Body of pancreas (tissue), 4 donors: ENCODE measurements at regions not wholly inside any gene's neighbourhood (a gene's known extent, or its start where the extent isn't known, plus 50 kb on each side); places are given as distances from the start of the nearest gene placed in this dataset.

Experiments
- ATAC-seq: fragments of 150-250 bp; one replicate; pipeline ENCODE4 v1.9.1; 2016
- DNase-seq, 4 donors: peaks; one replicate each; pipeline ENCODE4 v3.0.0-alpha.2; 2019
- H3K27ac ChIP-seq, 4 donors: fragments of 200-600 bp; sonication (generic); 1 replicate in 3 of 4; 2 replicates in 1 of 4; pipeline versions ENCODE4 v1.5.1 to v1.6.1; 2016 to 2019; ENCODE audit warnings: mild to moderate bottlenecking in 1 of 4, mixed read lengths in 1 of 4, moderate library complexity in 1 of 4
- H3K27me3 ChIP-seq, 2 donors: fragments of 200-600 bp; sonication (generic); one replicate each; pipeline ENCODE4 v1.6.0; 2016; ENCODE audit warnings: mild to moderate bottlenecking in 1 of 2
- H3K36me3 ChIP-seq, 2 donors: fragments of 200-600 bp; sonication (generic); replicated peaks in 1 of 2; 2 replicates each; pipeline ENCODE4 v1.5.1; 2016; ENCODE audit warnings: low read depth in 2 of 2; ENCODE audit not compliant: insufficient read depth in 1 of 2
- H3K4me1 ChIP-seq: fragments of 200-600 bp; sonication (generic); one replicate; pipeline ENCODE4 v1.6.0; 2016
- H3K4me3 ChIP-seq, 2 donors: fragments of 200-600 bp; sonication (generic); 1 replicate in 1 of 2; 2 replicates in 1 of 2; pipeline ENCODE4 v1.5.1; 2016 to 2019
- H3K9me3 ChIP-seq, 3 donors: fragments of 200-600 bp; sonication (generic); 1 replicate in 2 of 3; 2 replicates in 1 of 3; pipeline ENCODE4 v1.5.1; 2016
- POLR2A ChIP-seq, 3 donors: fragments of 450-650 bp; IDR thresholded peaks; one replicate each; pipeline ENCODE4 v1.6.1; 2016; ENCODE audit warnings: antibody characterized with exemption in 3 of 3, mild to moderate bottlenecking in 2 of 3
- WGBS, 2 donors: methylation state at CpG; one replicate each; pipeline ENCODE4 v1.1.5; 2017; 5-methylcytosine and 5-hydroxymethylcytosine counted together
- intact Hi-C: fragments of 100-400 bp; cut with DNase I; formaldehyde crosslinking; loops from one replicate; pipeline ENCODE4 v1.15.1; 2023
- TF ChIP-seq, protein P1 (sequence below), 7 experiments: fragments of 450-650 bp in 4 of 7; fragments of 200-600 bp in 3 of 7; sonication (generic) in 3 of 7; IDR thresholded peaks; one replicate each; pipeline ENCODE4 v1.5.1; 2016 to 2019; ENCODE audit warnings: antibody characterized with exemption in 7 of 7

DNA sequence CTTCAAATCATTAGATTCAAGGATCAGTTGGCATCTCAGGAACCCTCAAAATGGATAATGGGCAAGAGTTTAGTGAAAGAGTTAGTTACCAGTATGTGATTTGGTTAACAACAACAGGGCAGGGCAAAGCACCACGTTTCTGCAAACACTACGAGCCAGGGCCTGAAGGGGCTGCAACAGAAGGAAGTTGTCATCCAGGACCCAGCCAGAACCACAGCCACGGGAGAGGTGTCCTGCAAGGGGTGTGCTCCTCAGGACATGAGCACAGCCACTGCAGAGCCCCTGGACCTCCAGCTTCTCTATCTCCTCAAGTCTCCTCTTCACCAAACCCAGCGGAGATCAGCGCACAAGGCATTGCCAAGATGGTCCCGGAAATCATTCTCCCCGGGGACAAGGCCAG, 173.3 kb upstream of the PIEZO2 start:
- ATAC-seq: no peak
- TF ChIP-seq POLR2A (IDR thresholded peaks at IDR 0.05): no peak
- Histone ChIP-seq H3K4me1 (peaks cover 10% of the 10 kb centered on the region), H3K9me3 (no peaks in the 10 kb centered on the region), H3K27ac (peak overlapping the region in 2 of 4 donors; percentile 52 to 56), H3K36me3 (no peaks in the 10 kb centered on the region), H3K27me3 (no peaks in the 10 kb centered on the region), H3K4me3 (no peak overlapping the region)
- 54 to 55% methylated on average over 5 to 7 of the region's 7 CpGs for WGBS, 2 donors
- DNase-seq: no peak
- intact Hi-C loops: no loop called here

DNA sequence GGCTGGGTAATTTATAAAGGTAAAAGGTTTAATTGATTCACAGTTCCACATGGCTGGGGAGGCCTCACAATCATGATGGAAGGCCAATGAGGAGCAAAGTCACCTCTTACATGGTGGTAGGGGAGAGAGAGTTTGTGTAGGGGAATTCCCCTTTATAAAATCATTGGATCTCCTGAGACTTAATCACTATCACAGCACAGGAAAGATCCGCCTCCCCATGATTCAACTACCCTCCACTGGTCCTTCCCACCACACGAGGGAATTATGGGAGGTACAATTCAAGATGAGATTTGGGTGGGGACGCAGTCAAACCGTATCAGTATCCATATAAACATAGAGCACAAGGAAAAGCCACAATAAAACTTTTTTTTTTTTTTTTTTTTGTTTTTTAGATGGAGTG, 172.6 kb upstream of the PIEZO2 start:
- Histone ChIP-seq H3K9me3 (no peaks in the 10 kb centered on the region), H3K27me3 (no peaks in the 10 kb centered on the region), H3K4me1 (peaks cover 10% of the 10 kb centered on the region), H3K27ac (no peak overlapping the region), H3K4me3 (no peak overlapping the region), H3K36me3 (no peaks in the 10 kb centered on the region)
- ATAC-seq: no peak
- no peak for DNase-seq
- intact Hi-C loops: no loop called here
- 49 to 53% methylated on average over 4 of the region's 4 CpGs for WGBS, 2 donors
- no peak for TF ChIP-seq POLR2A (IDR thresholded peaks at IDR 0.05)
- TF ChIP-seq, protein P1, sequence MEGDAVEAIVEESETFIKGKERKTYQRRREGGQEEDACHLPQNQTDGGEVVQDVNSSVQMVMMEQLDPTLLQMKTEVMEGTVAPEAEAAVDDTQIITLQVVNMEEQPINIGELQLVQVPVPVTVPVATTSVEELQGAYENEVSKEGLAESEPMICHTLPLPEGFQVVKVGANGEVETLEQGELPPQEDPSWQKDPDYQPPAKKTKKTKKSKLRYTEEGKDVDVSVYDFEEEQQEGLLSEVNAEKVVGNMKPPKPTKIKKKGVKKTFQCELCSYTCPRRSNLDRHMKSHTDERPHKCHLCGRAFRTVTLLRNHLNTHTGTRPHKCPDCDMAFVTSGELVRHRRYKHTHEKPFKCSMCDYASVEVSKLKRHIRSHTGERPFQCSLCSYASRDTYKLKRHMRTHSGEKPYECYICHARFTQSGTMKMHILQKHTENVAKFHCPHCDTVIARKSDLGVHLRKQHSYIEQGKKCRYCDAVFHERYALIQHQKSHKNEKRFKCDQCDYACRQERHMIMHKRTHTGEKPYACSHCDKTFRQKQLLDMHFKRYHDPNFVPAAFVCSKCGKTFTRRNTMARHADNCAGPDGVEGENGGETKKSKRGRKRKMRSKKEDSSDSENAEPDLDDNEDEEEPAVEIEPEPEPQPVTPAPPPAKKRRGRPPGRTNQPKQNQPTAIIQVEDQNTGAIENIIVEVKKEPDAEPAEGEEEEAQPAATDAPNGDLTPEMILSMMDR (IDR thresholded peaks at IDR 0.05): no peak

DNA sequence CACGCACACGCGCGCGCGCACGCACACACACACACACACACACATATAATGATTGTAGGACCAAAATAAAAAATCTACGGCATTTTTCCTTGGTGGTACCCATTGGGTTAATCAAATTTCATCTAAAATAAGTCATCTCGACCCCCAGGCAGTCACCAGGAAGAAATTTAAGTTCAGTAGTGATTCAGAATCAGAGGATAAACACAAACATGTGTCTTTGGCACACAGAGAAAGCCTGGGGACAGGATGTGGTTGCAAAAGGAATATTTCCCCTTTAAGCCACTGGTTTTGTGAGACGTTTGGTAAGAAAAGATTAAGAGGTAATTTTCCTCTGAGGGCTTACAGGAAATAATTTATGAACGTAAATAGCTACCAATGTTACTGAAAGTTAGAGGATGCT, 171.6 kb upstream of the PIEZO2 start:
- Histone ChIP-seq H3K27me3 (no peaks in the 10 kb centered on the region), H3K27ac (no peak overlapping the region), H3K4me1 (peaks cover 10% of the 10 kb centered on the region), H3K4me3 (no peak overlapping the region), H3K9me3 (no peaks in the 10 kb centered on the region), H3K36me3 (no peaks in the 10 kb centered on the region)
- 63% methylated on average over 11 of the region's 11 CpGs for WGBS, 2 donors
- no peak for DNase-seq
- TF ChIP-seq, protein P1 (IDR thresholded peaks at IDR 0.05): no peak
- TF ChIP-seq POLR2A (IDR thresholded peaks at IDR 0.05): no peak
- ATAC-seq: no peak
- intact Hi-C loops: no loop called here

DNA sequence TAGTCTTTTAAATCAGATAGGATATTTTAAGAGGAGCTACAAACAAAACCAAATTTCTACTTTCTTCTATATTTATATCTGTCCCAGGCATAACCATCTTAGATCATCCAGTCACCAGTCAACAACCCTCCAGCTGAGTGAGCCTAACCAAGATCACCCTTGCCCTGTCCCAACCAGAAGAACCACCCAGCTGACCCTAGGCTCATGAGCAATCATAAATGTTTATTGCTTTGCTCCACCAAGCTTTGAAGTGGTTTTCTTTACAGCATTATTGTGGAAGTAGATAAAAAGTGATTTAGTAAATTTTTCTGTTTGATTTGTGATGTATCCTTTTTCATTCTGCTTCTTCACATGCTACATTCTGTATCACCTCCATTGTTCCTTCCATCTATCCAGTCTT, 167.2 kb upstream of the PIEZO2 start:
- no peak for TF ChIP-seq POLR2A (IDR thresholded peaks at IDR 0.05)
- TF ChIP-seq, protein P1 (IDR thresholded peaks at IDR 0.05): no peak
- intact Hi-C loops: no loop called here
- no peak for ATAC-seq
- Histone ChIP-seq H3K27ac (no peak overlapping the region), H3K4me1 (no peaks in the 10 kb centered on the region), H3K36me3 (no peaks in the 10 kb centered on the region), H3K27me3 (no peaks in the 10 kb centered on the region), H3K9me3 (no peaks in the 10 kb centered on the region), H3K4me3 (no peak overlapping the region)
- no peak for DNase-seq

DNA sequence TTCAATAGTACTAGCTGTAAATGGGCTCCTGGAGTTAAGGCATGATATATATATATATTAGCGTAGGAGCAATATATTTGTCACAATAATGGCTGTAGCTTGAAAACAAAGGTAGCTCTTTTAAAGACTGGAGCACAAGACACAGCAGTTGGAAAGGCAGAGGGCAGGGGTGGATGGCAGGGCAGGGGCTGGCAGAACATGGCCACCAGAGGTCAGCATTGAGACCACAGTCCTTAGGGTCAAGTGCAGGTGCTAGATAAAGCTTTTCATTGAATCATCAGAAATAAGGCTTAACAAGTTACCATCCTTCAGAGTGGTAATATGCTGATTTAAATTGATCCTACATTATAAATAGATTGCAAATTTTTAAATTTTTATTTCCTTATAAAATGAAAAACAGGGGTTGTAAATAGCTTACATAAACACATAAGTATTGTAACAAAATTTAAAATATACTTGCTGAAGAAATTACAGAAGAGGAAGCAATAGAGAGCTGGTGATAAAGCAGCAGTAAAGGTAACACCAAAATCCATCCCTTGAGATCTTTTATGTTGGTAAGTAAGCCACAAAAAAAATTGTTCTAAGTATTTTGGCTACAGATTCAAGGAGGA, 161.2 kb upstream of the PIEZO2 start:
- 50 to 87% methylated on average over 1 of the region's 1 CpG for WGBS, 2 donors
- DNase-seq (peak; percentile 42 to 54 (median 52)), ATAC-seq (no peak)
- Histone ChIP-seq H3K27ac (peak overlapping the region in 1 of 4 donors; percentile 15), H3K27me3 (no peaks in the 10 kb centered on the region), H3K36me3 (no peaks in the 10 kb centered on the region), H3K9me3 (no peaks in the 10 kb centered on the region), H3K4me1 (peaks cover 33% of the 10 kb centered on the region), H3K4me3 (no peak overlapping the region)
- intact Hi-C loops: no loop called here
- no peak for TF ChIP-seq POLR2A (IDR thresholded peaks at IDR 0.05)
- TF ChIP-seq, protein P1 (IDR thresholded peaks at IDR 0.05): peak in 6 of 7 experiments; percentile 39 to 63 (median 44)
